ENCODE measurements at regions not wholly inside any gene's neighbourhood (a gene's known extent, or its start where the extent isn't known, plus 50 kb on each side); places are given as distances from the start of the nearest gene placed in this dataset.
"Not testable (repeated sequence)": the region's sequence is repeated elsewhere in the genome, so short reads cannot be mapped to it uniquely, and the experiment has no call there.

- Histone ChIP-seq H3K36me3 (ENCODE audit: control insufficient read depth in 3 of 3, insufficient read depth in 2 of 3, low read depth in 1 of 3, low read length in 3 of 3) (no peaks in the 10 kb centered on the region), H3K4me3 (ENCODE audit: low read depth in 1 of 3, low read length in 3 of 3) (no peak overlapping the region), H3K27me3 (ENCODE audit: control insufficient read depth in 3 of 3, insufficient read depth in 3 of 3, low read length in 3 of 3) (peaks cover 0 to 2% (median under 1%) of the 10 kb centered on the region in 3 donors), H3K4me1 (ENCODE audit: control insufficient read depth in 3 of 3, insufficient read depth in 2 of 3, low read depth in 1 of 3, low read length in 2 of 3) (no peaks in the 10 kb centered on the region), H3K9me3 (ENCODE audit: control insufficient read depth in 2 of 2, insufficient read depth in 1 of 2, low read depth in 1 of 2, low read length in 1 of 2) (peaks cover 0 to 1% of the 10 kb centered on the region in 2 donors), H3K27ac (ENCODE audit: low read depth in 1 of 3, low read length in 2 of 3) (no peak overlapping the region)
- 13 to 57% (median 25%) methylated on average over 1 of the region's 1 CpG for WGBS, 3 donors
- no peak for FAIRE-seq
- no peak for DNase-seq
Observed at GRCh38 chr12:46959502-46959901, 119.9 kb upstream of the PCED1B start.

- Histone ChIP-seq H3K27me3 (ENCODE audit: control insufficient read depth in 3 of 3, insufficient read depth in 3 of 3, low read length in 3 of 3) (peaks cover 0 to 3% (median 2%) of the 10 kb centered on the region in 3 donors), H3K27ac (ENCODE audit: low read depth in 1 of 3, low read length in 2 of 3) (no peak overlapping the region), H3K4me1 (ENCODE audit: control insufficient read depth in 3 of 3, insufficient read depth in 2 of 3, low read depth in 1 of 3, low read length in 2 of 3) (no peaks in the 10 kb centered on the region), H3K9me3 (ENCODE audit: control insufficient read depth in 2 of 2, insufficient read depth in 1 of 2, low read depth in 1 of 2, low read length in 1 of 2) (peaks cover 0 to 1% of the 10 kb centered on the region in 2 donors), H3K4me3 (ENCODE audit: low read depth in 1 of 3, low read length in 3 of 3) (no peak overlapping the region), H3K36me3 (ENCODE audit: control insufficient read depth in 3 of 3, insufficient read depth in 2 of 3, low read depth in 1 of 3, low read length in 3 of 3) (no peaks in the 10 kb centered on the region)
- no peak for DNase-seq
- WGBS, 3 donors: 78 to 87% (median 78%) methylated on average over 4 of the region's 4 CpGs
- no peak for FAIRE-seq
Observed at GRCh38 chr12:46960681-46961080, 118.7 kb upstream of the PCED1B start.

GRCh38 chr12:46963191-46963590 is 116.2 kb upstream of the PCED1B start:
- Histone ChIP-seq H3K27ac (ENCODE audit: low read depth in 1 of 3, low read length in 2 of 3) (no peak overlapping the region), H3K4me1 (ENCODE audit: control insufficient read depth in 3 of 3, insufficient read depth in 2 of 3, low read depth in 1 of 3, low read length in 2 of 3) (no peaks in the 10 kb centered on the region), H3K36me3 (ENCODE audit: control insufficient read depth in 3 of 3, insufficient read depth in 2 of 3, low read depth in 1 of 3, low read length in 3 of 3) (no peaks in the 10 kb centered on the region), H3K9me3 (ENCODE audit: control insufficient read depth in 2 of 2, insufficient read depth in 1 of 2, low read depth in 1 of 2, low read length in 1 of 2) (peaks cover 0 to 1% of the 10 kb centered on the region in 2 donors), H3K4me3 (ENCODE audit: low read depth in 1 of 3, low read length in 3 of 3) (no peak overlapping the region), H3K27me3 (ENCODE audit: control insufficient read depth in 3 of 3, insufficient read depth in 3 of 3, low read length in 3 of 3) (peaks cover 0 to 3% (median 2%) of the 10 kb centered on the region in 3 donors)
- 99 to 100% (median 100%) methylated on average over 1 of the region's 1 CpG for WGBS, 3 donors
- no peak for DNase-seq
- FAIRE-seq: no peak

DNA sequence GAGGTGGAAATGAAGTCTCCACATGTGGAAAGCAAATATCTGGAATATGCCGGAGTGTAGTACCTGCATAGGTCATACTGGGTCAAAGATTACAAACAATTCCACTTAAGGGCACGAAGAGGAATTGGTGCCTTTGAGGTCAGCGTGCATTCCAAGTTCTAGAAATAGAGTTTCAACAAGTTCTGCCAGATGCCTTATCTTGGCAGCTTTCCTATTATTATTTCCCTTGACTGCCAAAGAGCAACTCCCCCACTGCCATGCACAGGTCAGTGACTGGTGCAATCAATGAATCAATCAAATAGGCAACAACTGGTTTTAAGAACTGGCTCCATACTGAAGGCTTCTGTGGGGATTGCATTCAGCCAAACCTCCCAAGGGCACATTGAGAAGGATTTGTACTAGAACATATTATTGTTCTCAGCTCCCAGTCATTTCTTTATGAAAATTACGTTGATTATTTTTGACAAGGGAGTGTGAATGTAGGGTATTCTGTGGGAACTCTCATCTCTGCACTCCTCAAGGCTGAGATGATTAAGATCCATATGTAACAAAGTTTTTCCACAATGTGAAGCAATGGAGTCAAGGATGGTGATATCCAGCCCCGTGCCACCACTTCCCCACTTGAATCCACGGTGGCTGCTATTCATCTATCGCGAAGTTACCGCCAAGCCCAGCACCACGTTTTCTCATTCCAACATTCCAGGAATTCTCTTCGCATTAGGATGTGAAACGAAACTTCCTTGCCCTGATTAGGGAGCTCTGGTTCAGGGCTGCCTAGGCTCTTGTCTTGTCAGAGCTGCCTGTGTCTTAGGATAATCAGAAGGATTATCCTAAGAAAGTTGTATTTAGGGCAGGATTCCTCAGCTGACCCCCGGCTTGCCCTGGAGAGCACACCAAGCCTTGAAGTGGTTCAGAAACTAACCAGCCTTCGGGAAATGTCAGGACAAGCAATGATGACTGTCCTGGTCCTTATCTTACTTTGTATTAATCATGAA is 115.1 kb upstream of the PCED1B start:
- Histone ChIP-seq H3K4me1 (ENCODE audit: control insufficient read depth in 3 of 3, insufficient read depth in 2 of 3, low read depth in 1 of 3, low read length in 2 of 3) (no peaks in the 10 kb centered on the region), H3K9me3 (ENCODE audit: control insufficient read depth in 2 of 2, insufficient read depth in 1 of 2, low read depth in 1 of 2, low read length in 1 of 2) (no peaks in the 10 kb centered on the region), H3K27me3 (ENCODE audit: control insufficient read depth in 3 of 3, insufficient read depth in 3 of 3, low read length in 3 of 3) (peaks cover 0 to 5% (median 0%) of the 10 kb centered on the region in 3 donors), H3K4me3 (ENCODE audit: low read depth in 1 of 3, low read length in 3 of 3) (no peak overlapping the region), H3K36me3 (ENCODE audit: control insufficient read depth in 3 of 3, insufficient read depth in 2 of 3, low read depth in 1 of 3, low read length in 3 of 3) (no peaks in the 10 kb centered on the region), H3K27ac (ENCODE audit: low read depth in 1 of 3, low read length in 2 of 3) (no peak overlapping the region)
- DNase-seq: no peak
- 41 to 43% (median 42%) methylated on average over 14 of the region's 14 CpGs for WGBS, 3 donors
- no peak for FAIRE-seq

DNA sequence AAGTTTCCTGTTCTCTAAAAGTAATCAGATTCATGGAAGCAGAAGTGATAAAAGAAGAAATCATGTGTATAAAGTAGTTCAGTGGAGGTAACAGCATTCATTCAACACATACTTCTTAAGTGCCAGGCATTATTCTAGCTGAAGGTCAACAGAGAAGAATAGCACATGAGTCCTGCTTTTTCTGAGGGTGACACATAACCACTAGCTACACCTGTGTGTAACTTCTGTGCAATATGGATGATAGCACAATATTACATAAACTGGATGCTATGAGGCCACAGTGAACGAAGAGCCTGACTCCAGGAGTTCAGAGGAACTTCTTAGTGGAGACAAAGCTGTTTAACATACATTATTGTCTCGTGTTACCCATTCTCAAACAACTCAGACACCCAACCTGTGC is 114.3 kb upstream of the PCED1B start:
- H3K4me1 ChIP-seq (ENCODE audit: control insufficient read depth in 3 of 3, insufficient read depth in 2 of 3, low read depth in 1 of 3, low read length in 2 of 3): no peaks in the 10 kb centered on the region
- DNase-seq: no peak
- WGBS, 3 donors: 24 to 61% (median 30%) methylated on average over 2 of the region's 2 CpGs
- H3K4me3 ChIP-seq (ENCODE audit: low read depth in 1 of 3, low read length in 3 of 3): no peak overlapping the region
- no peaks in the 10 kb centered on the region for H3K36me3 ChIP-seq (ENCODE audit: control insufficient read depth in 3 of 3, insufficient read depth in 2 of 3, low read depth in 1 of 3, low read length in 3 of 3)
- no peaks in the 10 kb centered on the region for H3K9me3 ChIP-seq (ENCODE audit: control insufficient read depth in 2 of 2, insufficient read depth in 1 of 2, low read depth in 1 of 2, low read length in 1 of 2)
- H3K27ac ChIP-seq (ENCODE audit: low read depth in 1 of 3, low read length in 2 of 3): no peak overlapping the region
- H3K27me3 ChIP-seq (ENCODE audit: control insufficient read depth in 3 of 3, insufficient read depth in 3 of 3, low read length in 3 of 3): peaks cover 0 to 5% (median 0%) of the 10 kb centered on the region in 3 donors
- FAIRE-seq: no peak

GRCh38 chr12:46965880-46966279 is 113.5 kb upstream of the PCED1B start:
- Histone ChIP-seq H3K4me1 (ENCODE audit: control insufficient read depth in 3 of 3, insufficient read depth in 2 of 3, low read depth in 1 of 3, low read length in 2 of 3) (no peaks in the 10 kb centered on the region), H3K9me3 (ENCODE audit: control insufficient read depth in 2 of 2, insufficient read depth in 1 of 2, low read depth in 1 of 2, low read length in 1 of 2) (no peaks in the 10 kb centered on the region), H3K36me3 (ENCODE audit: control insufficient read depth in 3 of 3, insufficient read depth in 2 of 3, low read depth in 1 of 3, low read length in 3 of 3) (no peaks in the 10 kb centered on the region), H3K27ac (ENCODE audit: low read depth in 1 of 3, low read length in 2 of 3) (no peak overlapping the region), H3K27me3 (ENCODE audit: control insufficient read depth in 3 of 3, insufficient read depth in 3 of 3, low read length in 3 of 3) (peaks cover 0 to 5% (median 0%) of the 10 kb centered on the region in 3 donors), H3K4me3 (ENCODE audit: low read depth in 1 of 3, low read length in 3 of 3) (no peak overlapping the region)
- DNase-seq (no peak), FAIRE-seq (no peak)
- WGBS, 3 donors: 73 to 84% (median 75%) methylated on average over 4 of the region's 4 CpGs

DNA sequence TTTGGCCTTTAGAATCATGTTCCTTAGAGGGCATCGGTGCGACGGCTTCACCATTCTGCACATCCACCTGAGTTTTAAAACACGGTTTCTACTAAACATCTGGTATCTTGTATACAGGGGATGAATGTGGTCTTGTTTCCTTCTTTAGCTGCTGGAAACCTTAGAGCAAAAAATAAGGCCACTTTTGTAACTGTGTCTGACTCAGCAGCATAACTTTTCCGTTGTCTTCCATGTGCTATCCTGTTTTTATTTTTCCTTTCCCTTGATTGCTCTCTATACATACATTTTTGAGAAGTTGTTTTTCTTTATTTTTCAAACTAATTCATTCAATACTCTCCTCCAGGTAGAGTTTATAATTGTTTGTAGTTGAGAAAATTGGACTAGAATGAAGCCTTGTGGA is 108.8 kb upstream of the PCED1B start:
- Histone ChIP-seq H3K4me3 (ENCODE audit: low read depth in 1 of 3, low read length in 3 of 3) (no peak overlapping the region), H3K27ac (ENCODE audit: low read depth in 1 of 3, low read length in 2 of 3) (no peak overlapping the region), H3K4me1 (ENCODE audit: control insufficient read depth in 3 of 3, insufficient read depth in 2 of 3, low read depth in 1 of 3, low read length in 2 of 3) (no peaks in the 10 kb centered on the region), H3K9me3 (ENCODE audit: control insufficient read depth in 2 of 2, insufficient read depth in 1 of 2, low read depth in 1 of 2, low read length in 1 of 2) (no peaks in the 10 kb centered on the region), H3K36me3 (ENCODE audit: control insufficient read depth in 3 of 3, insufficient read depth in 2 of 3, low read depth in 1 of 3, low read length in 3 of 3) (no peaks in the 10 kb centered on the region), H3K27me3 (ENCODE audit: control insufficient read depth in 3 of 3, insufficient read depth in 3 of 3, low read length in 3 of 3) (peaks cover 0 to 2% (median 0%) of the 10 kb centered on the region in 3 donors)
- 88 to 94% (median 89%) methylated on average over 5 of the region's 5 CpGs for WGBS, 3 donors
- DNase-seq (no peak), FAIRE-seq (no peak)

GRCh38 chr12:46973937-46974336 is 105.5 kb upstream of the PCED1B start:
- FAIRE-seq; H3K4me1 ChIP-seq (ENCODE audit: control insufficient read depth in 3 of 3, insufficient read depth in 2 of 3, low read depth in 1 of 3, low read length in 2 of 3); H3K4me3 ChIP-seq (ENCODE audit: low read depth in 1 of 3, low read length in 3 of 3); H3K27me3 ChIP-seq (ENCODE audit: control insufficient read depth in 3 of 3, insufficient read depth in 3 of 3, low read length in 3 of 3); H3K36me3 ChIP-seq (ENCODE audit: control insufficient read depth in 3 of 3, insufficient read depth in 2 of 3, low read depth in 1 of 3, low read length in 3 of 3); H3K27ac ChIP-seq (ENCODE audit: low read depth in 1 of 3, low read length in 2 of 3); H3K9me3 ChIP-seq (ENCODE audit: control insufficient read depth in 2 of 2, insufficient read depth in 1 of 2, low read depth in 1 of 2, low read length in 1 of 2); DNase-seq: not testable (repeated sequence)
- WGBS, 3 donors: 53 to 84% (median 58%) methylated on average over 3 of the region's 3 CpGs

Measured in small intestine (tissue), 7 donors.